ENCODE measurements at regions not wholly inside any gene's neighbourhood (a gene's known extent, or its start where the extent isn't known, plus 50 kb on each side); places are given as distances from the start of the nearest gene placed in this dataset.

- Histone ChIP-seq H3K4me3 (ENCODE audit: low read depth, low read length, poor library complexity, severe bottlenecking) (no peak overlapping the region), H3K27ac (ENCODE audit: low read depth, low read length, poor library complexity, severe bottlenecking) (no peak overlapping the region), H3K4me1 (ENCODE audit: insufficient read depth, low read length, poor library complexity, severe bottlenecking) (no peaks in the 10 kb centered on the region), H3K9me3 (ENCODE audit: low read depth, low read length, poor library complexity, severe bottlenecking) (no peaks in the 10 kb centered on the region), H3K27me3 (replicated peaks; ENCODE audit: insufficient read depth, low read depth, low read length, poor library complexity) (no peaks in the 10 kb centered on the region), H3K36me3 (ENCODE audit: insufficient read depth, low read length, poor library complexity, severe bottlenecking) (no peaks in the 10 kb centered on the region)
- POLR2A ChIA-PET (ENCODE audit: low non-redundant PET), result no interaction called here
- intact Hi-C loops (cut with micrococcal nuclease; ENCODE audit: unreplicated experiment), result no loop called here
- no peak for DNase-seq (ENCODE audit: low spot score)
- BruUV-seq (replicated peaks), result no TSS peak
- CTCF ChIA-PET, result no interaction called here
- TF ChIP-seq, protein P1, sequence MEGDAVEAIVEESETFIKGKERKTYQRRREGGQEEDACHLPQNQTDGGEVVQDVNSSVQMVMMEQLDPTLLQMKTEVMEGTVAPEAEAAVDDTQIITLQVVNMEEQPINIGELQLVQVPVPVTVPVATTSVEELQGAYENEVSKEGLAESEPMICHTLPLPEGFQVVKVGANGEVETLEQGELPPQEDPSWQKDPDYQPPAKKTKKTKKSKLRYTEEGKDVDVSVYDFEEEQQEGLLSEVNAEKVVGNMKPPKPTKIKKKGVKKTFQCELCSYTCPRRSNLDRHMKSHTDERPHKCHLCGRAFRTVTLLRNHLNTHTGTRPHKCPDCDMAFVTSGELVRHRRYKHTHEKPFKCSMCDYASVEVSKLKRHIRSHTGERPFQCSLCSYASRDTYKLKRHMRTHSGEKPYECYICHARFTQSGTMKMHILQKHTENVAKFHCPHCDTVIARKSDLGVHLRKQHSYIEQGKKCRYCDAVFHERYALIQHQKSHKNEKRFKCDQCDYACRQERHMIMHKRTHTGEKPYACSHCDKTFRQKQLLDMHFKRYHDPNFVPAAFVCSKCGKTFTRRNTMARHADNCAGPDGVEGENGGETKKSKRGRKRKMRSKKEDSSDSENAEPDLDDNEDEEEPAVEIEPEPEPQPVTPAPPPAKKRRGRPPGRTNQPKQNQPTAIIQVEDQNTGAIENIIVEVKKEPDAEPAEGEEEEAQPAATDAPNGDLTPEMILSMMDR (conservative IDR thresholded peaks at IDR 0.05; ENCODE audit: low read depth, low read length), result no peak
- TF ChIP-seq EZH2 (IDR thresholded peaks at IDR 0.05; ENCODE audit: borderline replicate concordance, low read depth, low read length, poor library complexity, severe bottlenecking), result no peak
Observed at GRCh38 chr5:175596761-175597189, 61.1 kb upstream of the HRH2 start.

- intact Hi-C loops (cut with micrococcal nuclease; ENCODE audit: unreplicated experiment), result no loop called here
- Histone ChIP-seq H3K4me1 (ENCODE audit: insufficient read depth, low read length, poor library complexity, severe bottlenecking) (no peaks in the 10 kb centered on the region), H3K27me3 (replicated peaks; ENCODE audit: insufficient read depth, low read depth, low read length, poor library complexity) (no peaks in the 10 kb centered on the region), H3K36me3 (ENCODE audit: insufficient read depth, low read length, poor library complexity, severe bottlenecking) (no peaks in the 10 kb centered on the region), H3K4me3 (ENCODE audit: low read depth, low read length, poor library complexity, severe bottlenecking) (no peak overlapping the region), H3K27ac (ENCODE audit: low read depth, low read length, poor library complexity, severe bottlenecking) (no peak overlapping the region), H3K9me3 (ENCODE audit: low read depth, low read length, poor library complexity, severe bottlenecking) (no peaks in the 10 kb centered on the region)
- TF ChIP-seq, protein P1 (conservative IDR thresholded peaks at IDR 0.05; ENCODE audit: low read depth, low read length), result no peak
- no peak for TF ChIP-seq EZH2 (IDR thresholded peaks at IDR 0.05; ENCODE audit: borderline replicate concordance, low read depth, low read length, poor library complexity, severe bottlenecking)
- ChIA-PET POLR2A (ENCODE audit: low non-redundant PET) (no interaction called here), CTCF (no interaction called here)
- no TSS peak for BruUV-seq (replicated peaks)
- DNase-seq (ENCODE audit: low spot score), result no peak
Observed at GRCh38 chr5:175597718-175598117, 60.2 kb upstream of the HRH2 start.

GRCh38 chr5:175598774-175599173 lies 59.1 kb upstream of the HRH2 start:
- POLR2A ChIA-PET (ENCODE audit: low non-redundant PET), result no interaction called here

More at GRCh38 chr5:175598774-175599173, 59.1 kb upstream of the HRH2 start:
- Histone ChIP-seq H3K36me3 (ENCODE audit: insufficient read depth, low read length, poor library complexity, severe bottlenecking) (no peaks in the 10 kb centered on the region), H3K4me3 (ENCODE audit: low read depth, low read length, poor library complexity, severe bottlenecking) (no peak overlapping the region), H3K27me3 (replicated peaks; ENCODE audit: insufficient read depth, low read depth, low read length, poor library complexity) (no peaks in the 10 kb centered on the region), H3K4me1 (ENCODE audit: insufficient read depth, low read length, poor library complexity, severe bottlenecking) (no peaks in the 10 kb centered on the region), H3K9me3 (ENCODE audit: low read depth, low read length, poor library complexity, severe bottlenecking) (no peaks in the 10 kb centered on the region), H3K27ac (ENCODE audit: low read depth, low read length, poor library complexity, severe bottlenecking) (no peak overlapping the region)
- BruUV-seq (replicated peaks), result no TSS peak
- intact Hi-C loops (cut with micrococcal nuclease; ENCODE audit: unreplicated experiment), result no loop called here
- DNase-seq (ENCODE audit: low spot score), result no peak
- TF ChIP-seq EZH2 (IDR thresholded peaks at IDR 0.05; ENCODE audit: borderline replicate concordance, low read depth, low read length, poor library complexity, severe bottlenecking), result no peak
- TF ChIP-seq, protein P1 (conservative IDR thresholded peaks at IDR 0.05; ENCODE audit: low read depth, low read length), result no peak
- CTCF ChIA-PET, result no interaction called here

Data from A673 (cell line).